PC-3 (cell line): ENCODE measurements at regions not wholly inside any gene's neighbourhood (a gene's known extent, or its start where the extent isn't known, plus 50 kb on each side); places are given as distances from the start of the nearest gene placed in this dataset.

ENCODE experiments used
- ATAC-seq: fragments of 200-7000 bp; cut with Tn5 transposase; 2 replicates; pipeline ENCODE4 v1.9.1; 2020; ENCODE audit warnings: mild to moderate bottlenecking, moderate library complexity
- BruUV-seq: library from RNA; stranded (reverse); fragments of 400-500 nt; replicated peaks from 2 replicates; lab custom pipeline; 2021; lab: Mats Ljungman, UMichigan
- CTCF ChIA-PET: fragments of 300-600 bp; sonication (Branson Sonifier 250); formaldehyde crosslinking; loops from one replicate; lab custom pipeline; 2022; ENCODE audit warnings: antibody characterized with exemption; lab: Charles Lee
- POLR2A ChIA-PET: fragments of 300-600 bp; sonication (Branson Sonifier 250); formaldehyde crosslinking; loops from one replicate; lab custom pipeline; 2022; ENCODE audit warnings: antibody characterized with exemption; ENCODE audit not compliant: unreplicated experiment; lab: Charles Lee
- DNase-seq: peaks from one replicate; pipeline ENCODE4 v3.0.0-alpha.2; 2015
- H2AFZ ChIP-seq: fragments of 300-600 bp; sonication (generic); 2 replicates; pipeline ENCODE4 v1.6.0; 2016; ENCODE audit warnings: antibody characterized with exemption, low read length
- H3F3A ChIP-seq: fragments of 300-600 bp; sonication (generic); one replicate; pipeline ENCODE4 v1.6.0; 2017; ENCODE audit warnings: antibody characterized with exemption, low read length, control low read depth, mild to moderate bottlenecking; ENCODE audit not compliant: unreplicated experiment
- H3K27ac ChIP-seq: fragments of 300-600 bp; sonication (generic); 2 replicates; pipeline ENCODE4 v1.5.1; 2016; ENCODE audit warnings: mild to moderate bottlenecking, low read length
- H3K27me3 ChIP-seq: fragments of 300-600 bp; sonication (generic); 2 replicates; pipeline ENCODE4 v1.6.1; 2016; ENCODE audit warnings: low read length, mixed read lengths
- H3K36me3 ChIP-seq: fragments of 300-600 bp; sonication (generic); 2 replicates; pipeline ENCODE4 v1.6.1; 2016; ENCODE audit warnings: low read depth, mixed run types, low read length, mixed read lengths
- H3K4me1 ChIP-seq: fragments of 300-600 bp; sonication (generic); 2 replicates; pipeline ENCODE4 v1.5.1; 2016; ENCODE audit warnings: low read length; ENCODE audit not compliant: insufficient read depth
- H3K4me2 ChIP-seq: fragments of 300-600 bp; sonication (generic); 2 replicates; pipeline ENCODE4 v1.6.0; 2016; ENCODE audit warnings: low read length
- H3K4me3 ChIP-seq: fragments of 300-600 bp; sonication (generic); 2 replicates; pipeline ENCODE4 v1.5.1; 2016; ENCODE audit warnings: mild to moderate bottlenecking, low read length, mixed read lengths
- H3K79me2 ChIP-seq: fragments of 300-600 bp; sonication (generic); 2 replicates; pipeline ENCODE4 v1.6.1; 2017; ENCODE audit warnings: low read length, mixed read lengths
- H3K9ac ChIP-seq: fragments of 300-600 bp; sonication (generic); 2 replicates; pipeline ENCODE4 v1.6.0; 2016; ENCODE audit warnings: mild to moderate bottlenecking, low read length
- H3K9me2 ChIP-seq: fragments of 300-600 bp; sonication (generic); replicated peaks from 2 replicates; pipeline ENCODE4 v1.6.1; 2016; ENCODE audit warnings: mixed run types, low read length, mixed read lengths
- H3K9me3 ChIP-seq: fragments of 300-600 bp; sonication (generic); 2 replicates; pipeline ENCODE4 v1.6.1; 2016; ENCODE audit warnings: low read length, mixed read lengths
- H4K20me1 ChIP-seq: fragments of 300-600 bp; sonication (generic); 2 replicates; pipeline ENCODE4 v1.6.1; 2016; ENCODE audit warnings: low read length, mixed read lengths
- CTCF ChIP-seq: fragments of 300-600 bp; sonication (generic); conservative IDR thresholded peaks from 2 replicates; pipeline ENCODE4 v1.5.1; 2017; ENCODE audit warnings: antibody characterized with exemption, low read depth, mild to moderate bottlenecking, low read length
- EZH2 ChIP-seq: fragments of 300-600 bp; sonication (generic); IDR thresholded peaks from one replicate; pipeline ENCODE4 v1.6.1; 2017; ENCODE audit warnings: antibody characterized with exemption, mild to moderate bottlenecking, low read length; ENCODE audit not compliant: unreplicated experiment
- EZH2phosphoT487 ChIP-seq: fragments of 300-600 bp; sonication (generic); IDR thresholded peaks from 2 replicates; pipeline ENCODE4 v1.6.1; 2018; ENCODE audit warnings: mild to moderate bottlenecking, antibody characterized with exemption, low read length, borderline replicate concordance
- intact Hi-C: fragments of 100-400 bp; cut with micrococcal nuclease; formaldehyde crosslinking; loops from 2 replicates; pipeline ENCODE4 v1.9.0; 2023

GRCh38 chr5:17039170-17039569 lies 103.1 kb upstream of the MYO10 start:
- Histone ChIP-seq H4K20me1 (no peaks in the 10 kb centered on the region), H3K4me2 (no peak overlapping the region), H3K9me3 (no peaks in the 10 kb centered on the region), H3K9ac (no peak overlapping the region), H3F3A (no peaks in the 10 kb centered on the region), H3K4me1 (0 out of 2 replicates have a peak, but pooled peaks cover 3% of the 10 kb centered on the region), H2AFZ (no peak overlapping the region), H3K79me2 (no peaks in the 10 kb centered on the region), H3K27me3 (no peaks in the 10 kb centered on the region), H3K4me3 (no peak overlapping the region), H3K27ac (no peak overlapping the region), H3K36me3 (no peaks in the 10 kb centered on the region), H3K9me2 (no peaks in the 10 kb centered on the region)
- no peak for ATAC-seq
- intact Hi-C loops = no loop called here
- ChIA-PET POLR2A (no interaction called here), CTCF (no interaction called here)
- TF ChIP-seq EZH2 (no peak), CTCF (no peak), EZH2phosphoT487 (no peak)
- BruUV-seq = no TSS peak
- DNase-seq = no peak

GRCh38 chr5:17042041-17042440 lies 106.0 kb upstream of the MYO10 start:
- intact Hi-C loops = no loop called here
- BruUV-seq = no TSS peak
- Histone ChIP-seq H3K27me3 (no peaks in the 10 kb centered on the region), H4K20me1 (no peaks in the 10 kb centered on the region), H3K4me2 (no peak overlapping the region), H3K79me2 (no peaks in the 10 kb centered on the region), H3K9ac (no peak overlapping the region), H3K9me2 (no peaks in the 10 kb centered on the region), H3K4me1 (peaks cover 9% of the 10 kb centered on the region; the same call in 1 of the 2 replicates), H3F3A (no peaks in the 10 kb centered on the region), H3K36me3 (no peaks in the 10 kb centered on the region), H3K27ac (no peak overlapping the region), H2AFZ (no peak overlapping the region), H3K4me3 (no peak overlapping the region), H3K9me3 (no peaks in the 10 kb centered on the region)
- TF ChIP-seq EZH2 = no peak
- no peak for TF ChIP-seq CTCF
- no peak for TF ChIP-seq EZH2phosphoT487
- ChIA-PET POLR2A (interaction anchor here (0.6 kb wide), 1 partner anchor 21 kb away, joined by 3 read pairs; no protein-coding TSS in a partner anchor), CTCF (interaction anchor here (0.7 kb wide), 1 partner anchor 1657 kb away, joined by 3 read pairs; no protein-coding TSS in a partner anchor)
- no peak for DNase-seq
- no peak for ATAC-seq

- TF ChIP-seq EZH2phosphoT487 (no peak), EZH2 (no peak), CTCF (no peak)
- CTCF ChIA-PET = no interaction called here
These were observed 110.2 kb upstream of the MYO10 start for GRCh38 chr5:17046320-17046719.

More at GRCh38 chr5:17046320-17046719, 110.2 kb upstream of the MYO10 start:
- ATAC-seq = no peak
- Histone ChIP-seq H3K36me3 (no peaks in the 10 kb centered on the region), H3K27me3 (no peaks in the 10 kb centered on the region), H3K79me2 (no peaks in the 10 kb centered on the region), H3K27ac (no peak overlapping the region), H3K4me1 (peaks cover 6% of the 10 kb centered on the region; the same call in 1 of the 2 replicates), H3K9ac (no peak overlapping the region), H3K4me2 (no peak overlapping the region), H3K4me3 (no peak overlapping the region), H3F3A (no peaks in the 10 kb centered on the region), H3K9me2 (no peaks in the 10 kb centered on the region), H3K9me3 (no peaks in the 10 kb centered on the region), H2AFZ (no peak overlapping the region), H4K20me1 (no peaks in the 10 kb centered on the region)
- intact Hi-C loops = no loop called here
- no TSS peak for BruUV-seq
- DNase-seq = peak; percentile 44
- POLR2A ChIA-PET = interaction anchor here (0.7 kb wide), 1 partner anchor 86 kb away, joined by 3 read pairs; no protein-coding TSS in a partner anchor
